HEK293 (cell line): ENCODE measurements at regions not wholly inside any gene's neighbourhood (a gene's known extent, or its start where the extent isn't known, plus 50 kb on each side); places are given as distances from the start of the nearest gene placed in this dataset.

ENCODE experiments used
- CTCF ChIA-PET: fragments of 350-600 bp; formaldehyde crosslinking; extraction: SDS; loops from one replicate; lab custom pipeline; 2021; ENCODE audit warnings: antibody characterized with exemption; lab: Yijun Ruan, JAX
- POLR2A ChIA-PET: fragments of 300-600 bp; formaldehyde crosslinking; extraction: SDS; loops from one replicate; lab custom pipeline; 2020; ENCODE audit warnings: antibody characterized with exemption, inconsistent platforms; lab: Yijun Ruan, JAX
- H3K27ac ChIP-seq: fragments of 200-500 bp; sonication (Bioruptor generic); 2 replicates; pipeline ENCODE4 v1.5.1; 2014; ENCODE audit warnings: low read depth, low read length, control low read depth, inconsistent platforms; ENCODE audit errors: extremely low read depth
- H3K36me3 ChIP-seq, 2 experiments: fragments of 200-500 bp in 1 of 2; sonication (Bioruptor generic) in 1 of 2; 1 replicate in 1 of 2; 2 replicates in 1 of 2; pipeline ENCODE4 v1.5.1; 2014 to 2017; ENCODE audit warnings: inconsistent platforms in 2 of 2, low read length in 2 of 2; ENCODE audit not compliant: control insufficient read depth in 2 of 2, insufficient read depth in 1 of 2
- H3K4me1 ChIP-seq: fragments of 200-500 bp; sonication (Bioruptor generic); 2 replicates; pipeline ENCODE4 v1.5.1; 2014; ENCODE audit warnings: mild to moderate bottlenecking, low read length, inconsistent platforms; ENCODE audit not compliant: control insufficient read depth, insufficient read depth
- H3K4me3 ChIP-seq: 2 replicates; pipeline ENCODE4 v1.5.1; 2011; ENCODE audit warnings: low read depth, mild to moderate bottlenecking, control low read depth, low read length, moderate library complexity
- H3K9me3 ChIP-seq: fragments of 200-500 bp; sonication (Bioruptor generic); 2 replicates; pipeline ENCODE4 v1.5.1; 2014; ENCODE audit warnings: low read depth, low read length, inconsistent platforms; ENCODE audit not compliant: control insufficient read depth, insufficient read depth
- HOXD13 ChIP-seq: sonication (generic); formaldehyde crosslinking; IDR thresholded peaks from 2 replicates; pipeline ENCODE4 v1.8.0; 2022; ENCODE audit warnings: missing genetic modification reagents, borderline replicate concordance
- KLF8 ChIP-seq: fragments of 450-650 bp; formaldehyde crosslinking; IDR thresholded peaks from 2 replicates; pipeline ENCODE4 v1.5.1; 2016; ENCODE audit warnings: missing biosample characterization, missing genetic modification characterization
- MEIS1 ChIP-seq: sonication (generic); formaldehyde crosslinking; IDR thresholded peaks from 2 replicates; pipeline ENCODE4 v1.8.1; 2022; ENCODE audit warnings: missing genetic modification reagents, mild to moderate bottlenecking, borderline replicate concordance
- MYNN ChIP-seq: fragments of 450-650 bp; formaldehyde crosslinking; IDR thresholded peaks from 2 replicates; pipeline ENCODE4 v1.5.1; 2016; ENCODE audit warnings: missing biosample characterization, missing genetic modification characterization, borderline replicate concordance
- REPIN1 ChIP-seq: fragments of 450-650 bp; formaldehyde crosslinking; IDR thresholded peaks from 2 replicates; pipeline ENCODE4 v1.5.1; 2017; ENCODE audit warnings: missing biosample characterization, missing genetic modification characterization, low read depth
- SCRT2 ChIP-seq: fragments of 450-650 bp; formaldehyde crosslinking; IDR thresholded peaks from 2 replicates; pipeline ENCODE4 v1.5.1; 2016; ENCODE audit warnings: missing biosample characterization, missing genetic modification characterization
- ZNF114 ChIP-seq: fragments of 450-650 bp; formaldehyde crosslinking; IDR thresholded peaks from 2 replicates; pipeline ENCODE4 v1.5.0; 2017; ENCODE audit warnings: missing biosample characterization, missing genetic modification characterization
- ZNF132 ChIP-seq: fragments of 450-650 bp; formaldehyde crosslinking; IDR thresholded peaks from 2 replicates; pipeline ENCODE4 v1.5.1; 2017; ENCODE audit warnings: missing biosample characterization, missing genetic modification characterization, borderline replicate concordance
- ZNF311 ChIP-seq: fragments of 450-650 bp; formaldehyde crosslinking; IDR thresholded peaks from 2 replicates; pipeline ENCODE4 v1.5.1; 2017; ENCODE audit warnings: missing biosample characterization, missing genetic modification characterization, borderline replicate concordance
- ZNF416 ChIP-seq: fragments of 450-650 bp; formaldehyde crosslinking; IDR thresholded peaks from 2 replicates; pipeline ENCODE4 v1.5.1; 2016; ENCODE audit warnings: missing biosample characterization, missing genetic modification characterization
- ZNF433 ChIP-seq: fragments of 450-650 bp; formaldehyde crosslinking; IDR thresholded peaks from 2 replicates; pipeline ENCODE4 v1.5.1; 2016; ENCODE audit warnings: missing biosample characterization, missing genetic modification characterization, low read depth
- ZNF501 ChIP-seq: fragments of 450-650 bp; formaldehyde crosslinking; IDR thresholded peaks from 2 replicates; pipeline ENCODE4 v1.5.1; 2016; ENCODE audit warnings: missing biosample characterization, missing genetic modification characterization
- ZNF530 ChIP-seq: fragments of 450-650 bp; formaldehyde crosslinking; IDR thresholded peaks from 2 replicates; pipeline ENCODE4 v1.5.1; 2016; ENCODE audit warnings: low read depth, missing biosample characterization, missing genetic modification characterization
- ZNF596 ChIP-seq: fragments of 450-650 bp; IDR thresholded peaks from 2 replicates; pipeline ENCODE4 v1.5.0; 2018; ENCODE audit warnings: missing biosample characterization, mild to moderate bottlenecking, missing genetic modification characterization, moderate library complexity
- ZNF610 ChIP-seq: fragments of 450-650 bp; formaldehyde crosslinking; IDR thresholded peaks from 2 replicates; pipeline ENCODE4 v1.5.1; 2016; ENCODE audit warnings: missing biosample characterization, missing genetic modification characterization, borderline replicate concordance
- ZNF707 ChIP-seq: fragments of 450-650 bp; formaldehyde crosslinking; IDR thresholded peaks from 2 replicates; pipeline ENCODE4 v1.5.1; 2016; ENCODE audit warnings: missing biosample characterization, missing genetic modification characterization
- ZSCAN16 ChIP-seq: fragments of 450-650 bp; formaldehyde crosslinking; IDR thresholded peaks from 2 replicates; pipeline ENCODE4 v1.5.1; 2016; ENCODE audit warnings: missing biosample characterization, missing genetic modification characterization
- TF ChIP-seq, protein P1 (sequence below): fragments of 450-650 bp; formaldehyde crosslinking; IDR thresholded peaks from 2 replicates; pipeline ENCODE4 v1.5.1; 2016; ENCODE audit warnings: missing biosample characterization, missing genetic modification characterization
- TF ChIP-seq, protein P2 (sequence below): fragments of 450-650 bp; formaldehyde crosslinking; IDR thresholded peaks from 2 replicates; pipeline ENCODE4 v1.5.1; 2016; ENCODE audit warnings: missing biosample characterization, missing genetic modification characterization, low read depth
- TF ChIP-seq, protein P3 (sequence below): fragments of 450-650 bp; formaldehyde crosslinking; optimal IDR thresholded peaks from 2 replicates; pipeline ENCODE3; 2016; ENCODE audit warnings: missing biosample characterization, mild to moderate bottlenecking, missing genetic modification characterization

DNA sequence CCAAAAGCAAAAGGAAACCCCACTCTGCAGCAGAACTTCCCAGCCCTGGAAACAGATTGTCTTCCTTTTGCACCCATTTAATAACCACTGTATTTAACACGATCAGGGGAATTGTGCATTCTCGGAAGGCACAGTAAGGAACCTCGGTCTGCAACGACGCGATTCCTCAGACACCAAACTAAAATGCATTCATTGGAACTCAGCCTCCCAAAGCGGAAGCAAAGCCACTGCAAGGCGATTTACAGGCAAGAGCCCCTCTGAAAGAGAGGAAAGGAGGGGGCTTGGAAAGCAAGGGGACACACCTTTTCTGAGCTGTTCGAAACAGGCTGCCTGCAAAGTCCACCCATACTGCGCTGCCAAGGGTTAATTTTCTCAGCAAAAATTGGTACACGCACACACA, 297.7 kb downstream of the OMA1 start:
- Histone ChIP-seq H3K4me1 (no peaks in the 10 kb centered on the region), H3K9me3 (no peaks in the 10 kb centered on the region), H3K36me3 (no peaks in the 10 kb centered on the region), H3K27ac (no peak overlapping the region), H3K4me3 (no peak overlapping the region)
- ChIA-PET CTCF (no interaction called here), POLR2A (no interaction called here)
- TF ChIP-seq ZNF707 (tag by site-specific recombination) (no peak), REPIN1 (tag by site-specific recombination) (no peak), ZNF530 (no peak), HOXD13 (no peak), MYNN (tag by site-specific recombination) (no peak), SCRT2 (no peak), ZNF610 (tag by site-specific recombination) (no peak), ZNF501 (tag by site-specific recombination) (no peak), ZNF311 (tag by site-specific recombination) (no peak), KLF8 (no peak), ZSCAN16 (no peak), ZNF114 (tag by site-specific recombination) (no peak), ZNF416 (tag by site-specific recombination) (no peak), MEIS1 (CRISPR knock-in tag) (no peak), ZNF132 (tag by site-specific recombination) (no peak)
- TF ChIP-seq, protein P1, sequence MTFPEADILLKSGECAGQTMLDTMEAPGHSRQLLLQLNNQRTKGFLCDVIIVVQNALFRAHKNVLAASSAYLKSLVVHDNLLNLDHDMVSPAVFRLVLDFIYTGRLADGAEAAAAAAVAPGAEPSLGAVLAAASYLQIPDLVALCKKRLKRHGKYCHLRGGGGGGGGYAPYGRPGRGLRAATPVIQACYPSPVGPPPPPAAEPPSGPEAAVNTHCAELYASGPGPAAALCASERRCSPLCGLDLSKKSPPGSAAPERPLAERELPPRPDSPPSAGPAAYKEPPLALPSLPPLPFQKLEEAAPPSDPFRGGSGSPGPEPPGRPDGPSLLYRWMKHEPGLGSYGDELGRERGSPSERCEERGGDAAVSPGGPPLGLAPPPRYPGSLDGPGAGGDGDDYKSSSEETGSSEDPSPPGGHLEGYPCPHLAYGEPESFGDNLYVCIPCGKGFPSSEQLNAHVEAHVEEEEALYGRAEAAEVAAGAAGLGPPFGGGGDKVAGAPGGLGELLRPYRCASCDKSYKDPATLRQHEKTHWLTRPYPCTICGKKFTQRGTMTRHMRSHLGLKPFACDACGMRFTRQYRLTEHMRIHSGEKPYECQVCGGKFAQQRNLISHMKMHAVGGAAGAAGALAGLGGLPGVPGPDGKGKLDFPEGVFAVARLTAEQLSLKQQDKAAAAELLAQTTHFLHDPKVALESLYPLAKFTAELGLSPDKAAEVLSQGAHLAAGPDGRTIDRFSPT (tag by site-specific recombination): no peak
- TF ChIP-seq, protein P2, sequence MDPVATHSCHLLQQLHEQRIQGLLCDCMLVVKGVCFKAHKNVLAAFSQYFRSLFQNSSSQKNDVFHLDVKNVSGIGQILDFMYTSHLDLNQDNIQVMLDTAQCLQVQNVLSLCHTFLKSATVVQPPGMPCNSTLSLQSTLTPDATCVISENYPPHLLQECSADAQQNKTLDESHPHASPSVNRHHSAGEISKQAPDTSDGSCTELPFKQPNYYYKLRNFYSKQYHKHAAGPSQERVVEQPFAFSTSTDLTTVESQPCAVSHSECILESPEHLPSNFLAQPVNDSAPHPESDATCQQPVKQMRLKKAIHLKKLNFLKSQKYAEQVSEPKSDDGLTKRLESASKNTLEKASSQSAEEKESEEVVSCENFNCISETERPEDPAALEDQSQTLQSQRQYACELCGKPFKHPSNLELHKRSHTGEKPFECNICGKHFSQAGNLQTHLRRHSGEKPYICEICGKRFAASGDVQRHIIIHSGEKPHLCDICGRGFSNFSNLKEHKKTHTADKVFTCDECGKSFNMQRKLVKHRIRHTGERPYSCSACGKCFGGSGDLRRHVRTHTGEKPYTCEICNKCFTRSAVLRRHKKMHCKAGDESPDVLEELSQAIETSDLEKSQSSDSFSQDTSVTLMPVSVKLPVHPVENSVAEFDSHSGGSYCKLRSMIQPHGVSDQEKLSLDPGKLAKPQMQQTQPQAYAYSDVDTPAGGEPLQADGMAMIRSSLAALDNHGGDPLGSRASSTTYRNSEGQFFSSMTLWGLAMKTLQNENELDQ: no peak

DNA sequence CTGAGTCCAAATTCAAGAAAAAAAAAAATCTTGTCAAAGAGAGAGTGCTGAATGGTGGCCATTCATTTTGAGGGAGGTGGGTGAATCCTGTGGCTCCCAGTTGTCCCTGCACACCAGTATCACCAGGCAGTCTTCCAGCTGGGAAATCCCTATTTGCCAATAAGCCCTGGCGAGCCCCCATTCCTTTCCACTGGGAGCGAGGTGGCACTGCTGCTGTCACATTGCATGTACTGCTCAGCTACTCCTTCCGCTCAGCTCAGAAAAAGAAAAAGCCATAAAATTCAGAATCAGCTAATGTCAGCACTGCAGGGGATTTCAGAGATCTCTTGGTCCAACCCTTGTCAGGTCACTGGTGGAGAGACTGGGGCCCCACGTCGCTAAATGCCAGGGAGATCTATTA, 298.5 kb downstream of the OMA1 start:
- Histone ChIP-seq H3K9me3 (no peaks in the 10 kb centered on the region), H3K4me1 (no peaks in the 10 kb centered on the region), H3K36me3 (no peaks in the 10 kb centered on the region), H3K27ac (no peak overlapping the region), H3K4me3 (no peak overlapping the region)
- TF ChIP-seq ZNF596 (tag by site-specific recombination): no peak
- TF ChIP-seq ZNF433 (tag by site-specific recombination): no peak
- TF ChIP-seq, protein P3, sequence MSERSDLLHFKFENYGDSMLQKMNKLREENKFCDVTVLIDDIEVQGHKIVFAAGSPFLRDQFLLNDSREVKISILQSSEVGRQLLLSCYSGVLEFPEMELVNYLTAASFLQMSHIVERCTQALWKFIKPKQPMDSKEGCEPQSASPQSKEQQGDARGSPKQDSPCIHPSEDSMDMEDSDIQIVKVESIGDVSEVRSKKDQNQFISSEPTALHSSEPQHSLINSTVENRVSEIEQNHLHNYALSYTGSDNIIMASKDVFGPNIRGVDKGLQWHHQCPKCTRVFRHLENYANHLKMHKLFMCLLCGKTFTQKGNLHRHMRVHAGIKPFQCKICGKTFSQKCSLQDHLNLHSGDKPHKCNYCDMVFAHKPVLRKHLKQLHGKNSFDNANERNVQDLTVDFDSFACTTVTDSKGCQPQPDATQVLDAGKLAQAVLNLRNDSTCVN: no peak
- ChIA-PET CTCF (interaction anchor here (0.6 kb wide), 1 partner anchor 1650 kb away, joined by 3 read pairs; no protein-coding TSS in a partner anchor), POLR2A (no interaction called here)
